MG63 (cell line): ENCODE measurements at regions not wholly inside any gene's neighbourhood (a gene's known extent, or its start where the extent isn't known, plus 50 kb on each side); places are given as distances from the start of the nearest gene placed in this dataset.

ENCODE experiments used
- DNase-seq: peaks from one replicate; pipeline ENCODE4 v3.0.0-alpha.2; 2020
- H3K27me3 ChIP-seq: fragments of 250-450 bp; sonication (Bioruptor Pico); 2 replicates; pipeline ENCODE4 v1.5.1; 2020; ENCODE audit warnings: mild to moderate bottlenecking, moderate library complexity
- H3K36me3 ChIP-seq: fragments of 250-450 bp; sonication (Bioruptor Pico); 2 replicates; pipeline ENCODE4 v1.5.1; 2020; ENCODE audit warnings: mild to moderate bottlenecking, moderate library complexity
- H3K4me3 ChIP-seq: fragments of 250-450 bp; sonication (Bioruptor Pico); 2 replicates; pipeline ENCODE4 v1.5.1; 2020; ENCODE audit warnings: mild to moderate bottlenecking, moderate library complexity
- H3K9me3 ChIP-seq: fragments of 250-450 bp; sonication (Bioruptor Pico); 2 replicates; pipeline ENCODE4 v1.5.1; 2020; ENCODE audit warnings: mild to moderate bottlenecking, moderate library complexity

GRCh38 chr3:170797685-170798084 is 72.3 kb downstream of the RPL22L1 start:
- Histone ChIP-seq H3K9me3 (peaks cover 6% of the 10 kb centered on the region), H3K27me3 (no peaks in the 10 kb centered on the region), H3K4me3 (no peak overlapping the region), H3K36me3 (no peaks in the 10 kb centered on the region)
- DNase-seq: no peak

GRCh38 chr3:170792471-170792870 is 77.5 kb downstream of the RPL22L1 start:
- H3K36me3 ChIP-seq: no peaks in the 10 kb centered on the region
- no peak for DNase-seq
- no peak overlapping the region for H3K4me3 ChIP-seq
- H3K9me3 ChIP-seq: no peaks in the 10 kb centered on the region
- H3K27me3 ChIP-seq: no peaks in the 10 kb centered on the region

- Histone ChIP-seq H3K36me3 (no peaks in the 10 kb centered on the region), H3K4me3 (no peak overlapping the region), H3K9me3 (no peaks in the 10 kb centered on the region), H3K27me3 (no peaks in the 10 kb centered on the region)
- DNase-seq: no peak
Measured at GRCh38 chr3:170790647-170791046, 79.3 kb downstream of the RPL22L1 start.

GRCh38 chr3:170787464-170787863 is 82.5 kb downstream of the RPL22L1 start:
- Histone ChIP-seq H3K9me3 (no peaks in the 10 kb centered on the region), H3K36me3 (no peaks in the 10 kb centered on the region), H3K27me3 (no peaks in the 10 kb centered on the region), H3K4me3 (no peak overlapping the region)
- DNase-seq: no peak

- no peaks in the 10 kb centered on the region for H3K9me3 ChIP-seq
- no peaks in the 10 kb centered on the region for H3K27me3 ChIP-seq
- H3K36me3 ChIP-seq: no peaks in the 10 kb centered on the region
- no peak for DNase-seq
- no peak overlapping the region for H3K4me3 ChIP-seq
Measured at GRCh38 chr3:170785454-170785853, 84.5 kb downstream of the RPL22L1 start.

- DNase-seq: no peak
- Histone ChIP-seq H3K36me3 (no peaks in the 10 kb centered on the region), H3K9me3 (no peaks in the 10 kb centered on the region), H3K4me3 (no peak overlapping the region), H3K27me3 (no peaks in the 10 kb centered on the region)
Measured at GRCh38 chr3:170784406-170784805, 85.6 kb downstream of the RPL22L1 start.

GRCh38 chr3:170780955-170781354 is 89.0 kb downstream of the RPL22L1 start:
- Histone ChIP-seq H3K36me3 (no peaks in the 10 kb centered on the region), H3K9me3 (no peaks in the 10 kb centered on the region), H3K4me3 (no peak overlapping the region), H3K27me3 (no peaks in the 10 kb centered on the region)
- DNase-seq: no peak

- no peaks in the 10 kb centered on the region for H3K9me3 ChIP-seq
- no peaks in the 10 kb centered on the region for H3K36me3 ChIP-seq
- no peaks in the 10 kb centered on the region for H3K27me3 ChIP-seq
- DNase-seq: no peak
- H3K4me3 ChIP-seq: no peak overlapping the region
Measured at GRCh38 chr3:170780471-170780870, 89.5 kb downstream of the RPL22L1 start.

GRCh38 chr3:170778240-170779217 is 91.5 kb downstream of the RPL22L1 start:
- no peaks in the 10 kb centered on the region for H3K9me3 ChIP-seq
- H3K4me3 ChIP-seq: no peak overlapping the region
- H3K27me3 ChIP-seq: no peaks in the 10 kb centered on the region
- no peak for DNase-seq
- no peaks in the 10 kb centered on the region for H3K36me3 ChIP-seq

- no peaks in the 10 kb centered on the region for H3K9me3 ChIP-seq
- H3K36me3 ChIP-seq: no peaks in the 10 kb centered on the region
- H3K4me3 ChIP-seq: no peak overlapping the region
- DNase-seq: no peak
- H3K27me3 ChIP-seq: no peaks in the 10 kb centered on the region
Measured at GRCh38 chr3:170777564-170777926, 92.5 kb downstream of the RPL22L1 start.

- no peaks in the 10 kb centered on the region for H3K9me3 ChIP-seq
- no peak for DNase-seq
Measured at GRCh38 chr3:170776887-170777563, 93.0 kb downstream of the RPL22L1 start.

GRCh38 chr3:170773682-170774425 is 96.1 kb downstream of the RPL22L1 start:
- no peak for DNase-seq
- Histone ChIP-seq H3K27me3 (no peaks in the 10 kb centered on the region), H3K9me3 (no peaks in the 10 kb centered on the region), H3K36me3 (no peaks in the 10 kb centered on the region), H3K4me3 (no peak overlapping the region)

More at GRCh38 chr3:170776887-170777563, 93.0 kb downstream of the RPL22L1 start:
- Histone ChIP-seq H3K27me3 (no peaks in the 10 kb centered on the region), H3K36me3 (no peaks in the 10 kb centered on the region), H3K4me3 (no peak overlapping the region)

- DNase-seq: no peak
- no peaks in the 10 kb centered on the region for H3K9me3 ChIP-seq
Measured at GRCh38 chr3:170772175-170772574, 97.8 kb downstream of the RPL22L1 start.

GRCh38 chr3:170768334-170768801 is 101.6 kb downstream of the RPL22L1 start:
- Histone ChIP-seq H3K4me3 (no peak overlapping the region), H3K36me3 (no peaks in the 10 kb centered on the region), H3K9me3 (no peaks in the 10 kb centered on the region), H3K27me3 (no peaks in the 10 kb centered on the region)
- DNase-seq: no peak

More at GRCh38 chr3:170772175-170772574, 97.8 kb downstream of the RPL22L1 start:
- Histone ChIP-seq H3K4me3 (no peak overlapping the region), H3K27me3 (no peaks in the 10 kb centered on the region), H3K36me3 (no peaks in the 10 kb centered on the region)

- no peak for DNase-seq
- no peaks in the 10 kb centered on the region for H3K9me3 ChIP-seq
- H3K4me3 ChIP-seq: no peak overlapping the region
- no peaks in the 10 kb centered on the region for H3K36me3 ChIP-seq
- no peaks in the 10 kb centered on the region for H3K27me3 ChIP-seq
Measured at GRCh38 chr3:170767576-170767941, 102.4 kb downstream of the RPL22L1 start.

GRCh38 chr3:170766823-170767575 is 103.0 kb downstream of the RPL22L1 start:
- DNase-seq: no peak
- Histone ChIP-seq H3K9me3 (no peaks in the 10 kb centered on the region), H3K27me3 (no peaks in the 10 kb centered on the region), H3K36me3 (no peaks in the 10 kb centered on the region), H3K4me3 (no peak overlapping the region)
